ENCODE measurements at regions not wholly inside any gene's neighbourhood (a gene's known extent, or its start where the extent isn't known, plus 50 kb on each side); places are given as distances from the start of the nearest gene placed in this dataset.

GRCh38 chr16:87249425-87249824 lies 67.8 kb downstream of the C16orf95 start:
- TF ChIP-seq GATA3 (IDR thresholded peaks at IDR 0.05; ENCODE audit: low read depth, low read length), result no peak
- no peak for TF ChIP-seq GATA2 (IDR thresholded peaks at IDR 0.05; ENCODE audit: low read depth, low read length)
